GM23338 (cell line): ENCODE measurements at regions not wholly inside any gene's neighbourhood (a gene's known extent, or its start where the extent isn't known, plus 50 kb on each side); places are given as distances from the start of the nearest gene placed in this dataset.

Experiments used
- ATAC-seq: fragments of 200-7000 bp; cut with Tn5 transposase; 3 replicates; pipeline ENCODE4 v1.9.1; 2020
- DNase-seq: peaks from one replicate; pipeline ENCODE4 v3.0.0-alpha.2; 2015; ENCODE audit warnings: low spot score
- H2AFZ ChIP-seq: fragments of 200-600 bp; sonication (generic); 2 replicates; pipeline ENCODE4 v1.8.0; 2016; ENCODE audit warnings: antibody characterized with exemption, mild to moderate bottlenecking, moderate library complexity
- H3F3A ChIP-seq: fragments of 200-600 bp; sonication (generic); replicated peaks from 2 replicates; pipeline ENCODE4 v1.8.0; 2017; ENCODE audit warnings: antibody characterized with exemption, mixed run types, low read depth
- H3K27ac ChIP-seq: fragments of 200-600 bp; sonication (generic); 2 replicates; pipeline ENCODE4 v1.6.1; 2016; ENCODE audit warnings: low read depth
- H3K27me3 ChIP-seq: fragments of 200-600 bp; sonication (generic); 2 replicates; pipeline ENCODE4 v1.8.0; 2016; ENCODE audit warnings: mild to moderate bottlenecking, mixed run types, moderate library complexity; ENCODE audit not compliant: insufficient read depth
- H3K36me3 ChIP-seq: fragments of 200-600 bp; sonication (generic); 2 replicates; pipeline ENCODE4 v1.8.0; 2016; ENCODE audit warnings: mild to moderate bottlenecking; ENCODE audit not compliant: insufficient read depth
- H3K4me1 ChIP-seq: fragments of 200-600 bp; sonication (generic); 2 replicates; pipeline ENCODE4 v1.8.0; 2016; ENCODE audit warnings: mild to moderate bottlenecking, moderate library complexity; ENCODE audit not compliant: insufficient read depth
- H3K4me2 ChIP-seq: fragments of 200-600 bp; sonication (generic); 2 replicates; pipeline ENCODE4 v1.7.1; 2017; ENCODE audit warnings: mixed run types
- H3K4me3 ChIP-seq: fragments of 200-600 bp; sonication (generic); 2 replicates; pipeline ENCODE4 v1.6.1; 2016; ENCODE audit warnings: mixed run types
- H3K79me2 ChIP-seq: fragments of 200-600 bp; sonication (generic); replicated peaks from 2 replicates; pipeline ENCODE4 v1.8.0; 2017; ENCODE audit warnings: mild to moderate bottlenecking; ENCODE audit not compliant: insufficient read depth
- H3K9me2 ChIP-seq: fragments of 200-600 bp; sonication (generic); 2 replicates; pipeline ENCODE4 v1.8.0; 2017; ENCODE audit not compliant: insufficient read depth
- H4K20me1 ChIP-seq: fragments of 200-600 bp; sonication (generic); replicated peaks from 2 replicates; pipeline ENCODE4 v1.8.0; 2017; ENCODE audit warnings: mild to moderate bottlenecking; ENCODE audit not compliant: insufficient read depth
- H3K27ac Mint-ChIP-seq: 2 replicates; pipeline ENCODE4 v1.8.0; 2020; ENCODE audit warnings: inconsistent platforms, mild to moderate bottlenecking, moderate library complexity, mixed read lengths
- H3K27me3 Mint-ChIP-seq: 3 replicates; pipeline ENCODE4 v1.8.0; 2022; ENCODE audit warnings: low read depth, mild to moderate bottlenecking, moderate library complexity, mixed read lengths, inconsistent platforms; ENCODE audit not compliant: insufficient read depth, poor library complexity
- H3K36me3 Mint-ChIP-seq: 3 replicates; pipeline ENCODE4 v1.8.0; 2021; ENCODE audit warnings: low read depth, mild to moderate bottlenecking, inconsistent platforms, moderate library complexity, mixed read lengths
- H3K4me1 Mint-ChIP-seq: 3 replicates; pipeline ENCODE4 v1.8.0; 2020; ENCODE audit warnings: mild to moderate bottlenecking, inconsistent platforms, mixed read lengths
- H3K4me3 Mint-ChIP-seq: 3 replicates; pipeline ENCODE4 v1.8.0; 2021; ENCODE audit warnings: moderate library complexity, mild to moderate bottlenecking, inconsistent platforms, mixed read lengths
- H3K9me3 Mint-ChIP-seq: 3 replicates; pipeline ENCODE4 v1.8.0; 2020; ENCODE audit warnings: moderate library complexity, mild to moderate bottlenecking, inconsistent platforms, mixed read lengths
- CTCF ChIP-seq, 2 experiments: fragments of 200-600 bp in 1 of 2; sonication (generic) in 1 of 2; conservative IDR thresholded peaks; 2 replicates each; pipeline versions ENCODE4 v1.5.1 to v1.6.1; 2016 to 2017; ENCODE audit warnings: antibody characterized with exemption in 2 of 2, low read depth in 2 of 2, mild to moderate bottlenecking in 2 of 2, moderate library complexity in 1 of 2
- JUNB ChIP-seq: IDR thresholded peaks from one replicate; pipeline ENCODE4 v1.6.1; 2016; ENCODE audit warnings: antibody characterized with exemption; ENCODE audit not compliant: unreplicated experiment
- NANOG ChIP-seq: IDR thresholded peaks from 2 replicates; pipeline ENCODE4 v1.6.1; 2016; ENCODE audit warnings: antibody characterized with exemption, borderline replicate concordance
- POLR2AphosphoS5 ChIP-seq: IDR thresholded peaks from 2 replicates; pipeline ENCODE4 v1.6.1; 2016; ENCODE audit warnings: antibody characterized with exemption, low read depth
- REST ChIP-seq: IDR thresholded peaks from one replicate; pipeline ENCODE4 v1.6.1; 2018; ENCODE audit warnings: antibody characterized with exemption; ENCODE audit not compliant: unreplicated experiment
- STAT1 ChIP-seq: IDR thresholded peaks from one replicate; pipeline ENCODE4 v1.6.1; 2016; ENCODE audit warnings: antibody characterized with exemption; ENCODE audit not compliant: unreplicated experiment
- ZNF114 ChIP-seq: fragments of 250-450 bp; sonication (Bioruptor Pico); IDR thresholded peaks from 2 replicates; pipeline ENCODE4 v1.5.0; 2020; ENCODE audit warnings: mild to moderate bottlenecking, moderate library complexity
- ZNF331 ChIP-seq: fragments of 250-450 bp; sonication (Bioruptor Pico); IDR thresholded peaks from 2 replicates; pipeline ENCODE4 v1.5.0; 2020; ENCODE audit warnings: low read depth, mild to moderate bottlenecking, moderate library complexity
- ZNF462 ChIP-seq: fragments of 250-450 bp; sonication (Bioruptor Pico); IDR thresholded peaks from 2 replicates; pipeline ENCODE4 v1.5.0; 2020; ENCODE audit warnings: mild to moderate bottlenecking, moderate library complexity

GRCh38 chr11:31959716-31960115 is 131.2 kb upstream of the RCN1 start (continued):
- no peak for TF ChIP-seq ZNF114
- no peak for TF ChIP-seq CTCF (conservative IDR thresholded peaks at IDR 0.05; ENCODE audit: low read depth in 2 of 2)
- TF ChIP-seq NANOG = no peak
- no peak for TF ChIP-seq STAT1
- no peak for TF ChIP-seq REST
- no peak for TF ChIP-seq ZNF331 (CRISPR knock-in tag)
- no peak for TF ChIP-seq POLR2AphosphoS5
- TF ChIP-seq JUNB = no peak

- no peaks in the 10 kb centered on the region for H3K36me3 Mint-ChIP-seq
- TF ChIP-seq NANOG (no peak), ZNF462 (CRISPR knock-in tag) (no peak), ZNF331 (CRISPR knock-in tag) (no peak), CTCF (conservative IDR thresholded peaks at IDR 0.05; ENCODE audit: low read depth in 2 of 2) (peak; percentile 94 to 95)
- no peak overlapping the region for H3K27ac Mint-ChIP-seq
- no peaks in the 10 kb centered on the region for H3K9me3 Mint-ChIP-seq
- Histone ChIP-seq H3K27ac (no peak overlapping the region), H4K20me1 (no peaks in the 10 kb centered on the region), H3K4me3 (no peak overlapping the region), H3K79me2 (no peaks in the 10 kb centered on the region), H3K36me3 (no peaks in the 10 kb centered on the region), H2AFZ (peak overlapping the region; percentile 40), H3F3A (no peaks in the 10 kb centered on the region), H3K27me3 (no peaks in the 10 kb centered on the region; the same call in 1 of the 2 replicates), H3K4me1 (peaks cover 3% of the 10 kb centered on the region; the same call in 1 of the 2 replicates), H3K9me2 (no peaks in the 10 kb centered on the region), H3K4me2 (no peak overlapping the region)
- no peak overlapping the region for H3K4me3 Mint-ChIP-seq
- DNase-seq (peak; percentile 93), ATAC-seq (peak; percentile 97)
- peaks cover 3% of the 10 kb centered on the region; the same call in 2 of the 3 replicates for H3K4me1 Mint-ChIP-seq
- peaks cover 12% of the 10 kb centered on the region for H3K27me3 Mint-ChIP-seq
These were observed 132.7 kb upstream of the RCN1 start for GRCh38 chr11:31958076-31958735.
